H1 (cell line): ENCODE measurements at regions not wholly inside any gene's neighbourhood (a gene's known extent, or its start where the extent isn't known, plus 50 kb on each side); places are given as distances from the start of the nearest gene placed in this dataset.

ENCODE experiments used
- TF ChIP-seq, protein P1 (sequence below): IDR thresholded peaks from 2 replicates; pipeline ENCODE4 v1.6.1; 2011; ENCODE audit warnings: low read length, improper control_type of control experiment
- TF ChIP-seq, protein P2 (sequence below): IDR thresholded peaks from 2 replicates; pipeline ENCODE4 v1.6.1; 2012; ENCODE audit warnings: inconsistent platforms
- TF ChIP-seq, protein P3 (sequence below): fragments of 300-600 bp; sonication (generic); IDR thresholded peaks from 2 replicates; pipeline ENCODE4 v1.7.1; 2012; ENCODE audit warnings: low read length, moderate library complexity, mild to moderate bottlenecking, inconsistent platforms; ENCODE audit not compliant: insufficient replicate concordance

DNA sequence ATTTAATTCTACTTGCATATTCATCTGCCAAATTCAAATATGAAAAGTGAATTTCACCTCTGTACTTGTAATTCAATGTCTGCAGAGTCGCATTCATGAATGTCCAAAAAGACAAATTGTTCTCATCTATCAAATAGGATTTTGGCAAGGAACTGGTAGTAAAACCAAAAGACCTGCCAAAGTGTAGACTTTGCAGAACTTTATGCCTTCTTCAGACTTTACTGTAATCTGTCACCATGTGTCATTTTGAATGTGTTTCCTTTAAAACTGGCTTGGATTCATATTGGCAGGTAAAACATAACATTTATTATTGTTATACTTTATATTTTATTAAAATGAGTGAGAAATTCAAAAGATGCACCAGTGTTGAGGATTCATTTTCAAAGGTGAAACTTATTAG is 701.9 kb upstream of the LINC00305 start (continued):
- TF ChIP-seq, protein P1, sequence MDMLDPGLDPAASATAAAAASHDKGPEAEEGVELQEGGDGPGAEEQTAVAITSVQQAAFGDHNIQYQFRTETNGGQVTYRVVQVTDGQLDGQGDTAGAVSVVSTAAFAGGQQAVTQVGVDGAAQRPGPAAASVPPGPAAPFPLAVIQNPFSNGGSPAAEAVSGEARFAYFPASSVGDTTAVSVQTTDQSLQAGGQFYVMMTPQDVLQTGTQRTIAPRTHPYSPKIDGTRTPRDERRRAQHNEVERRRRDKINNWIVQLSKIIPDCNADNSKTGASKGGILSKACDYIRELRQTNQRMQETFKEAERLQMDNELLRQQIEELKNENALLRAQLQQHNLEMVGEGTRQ = no peak
- TF ChIP-seq, protein P2, sequence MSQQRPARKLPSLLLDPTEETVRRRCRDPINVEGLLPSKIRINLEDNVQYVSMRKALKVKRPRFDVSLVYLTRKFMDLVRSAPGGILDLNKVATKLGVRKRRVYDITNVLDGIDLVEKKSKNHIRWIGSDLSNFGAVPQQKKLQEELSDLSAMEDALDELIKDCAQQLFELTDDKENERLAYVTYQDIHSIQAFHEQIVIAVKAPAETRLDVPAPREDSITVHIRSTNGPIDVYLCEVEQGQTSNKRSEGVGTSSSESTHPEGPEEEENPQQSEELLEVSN = no peak
- TF ChIP-seq, protein P3, sequence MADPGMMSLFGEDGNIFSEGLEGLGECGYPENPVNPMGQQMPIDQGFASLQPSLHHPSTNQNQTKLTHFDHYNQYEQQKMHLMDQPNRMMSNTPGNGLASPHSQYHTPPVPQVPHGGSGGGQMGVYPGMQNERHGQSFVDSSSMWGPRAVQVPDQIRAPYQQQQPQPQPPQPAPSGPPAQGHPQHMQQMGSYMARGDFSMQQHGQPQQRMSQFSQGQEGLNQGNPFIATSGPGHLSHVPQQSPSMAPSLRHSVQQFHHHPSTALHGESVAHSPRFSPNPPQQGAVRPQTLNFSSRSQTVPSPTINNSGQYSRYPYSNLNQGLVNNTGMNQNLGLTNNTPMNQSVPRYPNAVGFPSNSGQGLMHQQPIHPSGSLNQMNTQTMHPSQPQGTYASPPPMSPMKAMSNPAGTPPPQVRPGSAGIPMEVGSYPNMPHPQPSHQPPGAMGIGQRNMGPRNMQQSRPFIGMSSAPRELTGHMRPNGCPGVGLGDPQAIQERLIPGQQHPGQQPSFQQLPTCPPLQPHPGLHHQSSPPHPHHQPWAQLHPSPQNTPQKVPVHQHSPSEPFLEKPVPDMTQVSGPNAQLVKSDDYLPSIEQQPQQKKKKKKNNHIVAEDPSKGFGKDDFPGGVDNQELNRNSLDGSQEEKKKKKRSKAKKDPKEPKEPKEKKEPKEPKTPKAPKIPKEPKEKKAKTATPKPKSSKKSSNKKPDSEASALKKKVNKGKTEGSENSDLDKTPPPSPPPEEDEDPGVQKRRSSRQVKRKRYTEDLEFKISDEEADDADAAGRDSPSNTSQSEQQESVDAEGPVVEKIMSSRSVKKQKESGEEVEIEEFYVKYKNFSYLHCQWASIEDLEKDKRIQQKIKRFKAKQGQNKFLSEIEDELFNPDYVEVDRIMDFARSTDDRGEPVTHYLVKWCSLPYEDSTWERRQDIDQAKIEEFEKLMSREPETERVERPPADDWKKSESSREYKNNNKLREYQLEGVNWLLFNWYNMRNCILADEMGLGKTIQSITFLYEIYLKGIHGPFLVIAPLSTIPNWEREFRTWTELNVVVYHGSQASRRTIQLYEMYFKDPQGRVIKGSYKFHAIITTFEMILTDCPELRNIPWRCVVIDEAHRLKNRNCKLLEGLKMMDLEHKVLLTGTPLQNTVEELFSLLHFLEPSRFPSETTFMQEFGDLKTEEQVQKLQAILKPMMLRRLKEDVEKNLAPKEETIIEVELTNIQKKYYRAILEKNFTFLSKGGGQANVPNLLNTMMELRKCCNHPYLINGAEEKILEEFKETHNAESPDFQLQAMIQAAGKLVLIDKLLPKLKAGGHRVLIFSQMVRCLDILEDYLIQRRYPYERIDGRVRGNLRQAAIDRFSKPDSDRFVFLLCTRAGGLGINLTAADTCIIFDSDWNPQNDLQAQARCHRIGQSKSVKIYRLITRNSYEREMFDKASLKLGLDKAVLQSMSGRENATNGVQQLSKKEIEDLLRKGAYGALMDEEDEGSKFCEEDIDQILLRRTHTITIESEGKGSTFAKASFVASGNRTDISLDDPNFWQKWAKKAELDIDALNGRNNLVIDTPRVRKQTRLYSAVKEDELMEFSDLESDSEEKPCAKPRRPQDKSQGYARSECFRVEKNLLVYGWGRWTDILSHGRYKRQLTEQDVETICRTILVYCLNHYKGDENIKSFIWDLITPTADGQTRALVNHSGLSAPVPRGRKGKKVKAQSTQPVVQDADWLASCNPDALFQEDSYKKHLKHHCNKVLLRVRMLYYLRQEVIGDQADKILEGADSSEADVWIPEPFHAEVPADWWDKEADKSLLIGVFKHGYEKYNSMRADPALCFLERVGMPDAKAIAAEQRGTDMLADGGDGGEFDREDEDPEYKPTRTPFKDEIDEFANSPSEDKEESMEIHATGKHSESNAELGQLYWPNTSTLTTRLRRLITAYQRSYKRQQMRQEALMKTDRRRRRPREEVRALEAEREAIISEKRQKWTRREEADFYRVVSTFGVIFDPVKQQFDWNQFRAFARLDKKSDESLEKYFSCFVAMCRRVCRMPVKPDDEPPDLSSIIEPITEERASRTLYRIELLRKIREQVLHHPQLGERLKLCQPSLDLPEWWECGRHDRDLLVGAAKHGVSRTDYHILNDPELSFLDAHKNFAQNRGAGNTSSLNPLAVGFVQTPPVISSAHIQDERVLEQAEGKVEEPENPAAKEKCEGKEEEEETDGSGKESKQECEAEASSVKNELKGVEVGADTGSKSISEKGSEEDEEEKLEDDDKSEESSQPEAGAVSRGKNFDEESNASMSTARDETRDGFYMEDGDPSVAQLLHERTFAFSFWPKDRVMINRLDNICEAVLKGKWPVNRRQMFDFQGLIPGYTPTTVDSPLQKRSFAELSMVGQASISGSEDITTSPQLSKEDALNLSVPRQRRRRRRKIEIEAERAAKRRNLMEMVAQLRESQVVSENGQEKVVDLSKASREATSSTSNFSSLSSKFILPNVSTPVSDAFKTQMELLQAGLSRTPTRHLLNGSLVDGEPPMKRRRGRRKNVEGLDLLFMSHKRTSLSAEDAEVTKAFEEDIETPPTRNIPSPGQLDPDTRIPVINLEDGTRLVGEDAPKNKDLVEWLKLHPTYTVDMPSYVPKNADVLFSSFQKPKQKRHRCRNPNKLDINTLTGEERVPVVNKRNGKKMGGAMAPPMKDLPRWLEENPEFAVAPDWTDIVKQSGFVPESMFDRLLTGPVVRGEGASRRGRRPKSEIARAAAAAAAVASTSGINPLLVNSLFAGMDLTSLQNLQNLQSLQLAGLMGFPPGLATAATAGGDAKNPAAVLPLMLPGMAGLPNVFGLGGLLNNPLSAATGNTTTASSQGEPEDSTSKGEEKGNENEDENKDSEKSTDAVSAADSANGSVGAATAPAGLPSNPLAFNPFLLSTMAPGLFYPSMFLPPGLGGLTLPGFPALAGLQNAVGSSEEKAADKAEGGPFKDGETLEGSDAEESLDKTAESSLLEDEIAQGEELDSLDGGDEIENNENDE = no peak
